ES-I3 (cell line): ENCODE measurements at regions not wholly inside any gene's neighbourhood (a gene's known extent, or its start where the extent isn't known, plus 50 kb on each side); places are given as distances from the start of the nearest gene placed in this dataset.
"Not testable (repeated sequence)": the region's sequence is repeated elsewhere in the genome, so short reads cannot be mapped to it uniquely, and the experiment has no call there.

ENCODE experiments used
- H3K36me3 ChIP-seq: 2 replicates; pipeline ENCODE4 v1.6.1; 2013; ENCODE audit warnings: mild to moderate bottlenecking, low read length, control low read depth, moderate library complexity; ENCODE audit not compliant: insufficient read depth
- H3K4me1 ChIP-seq: 2 replicates; pipeline ENCODE4 v1.6.1; 2013; ENCODE audit warnings: mild to moderate bottlenecking, control low read depth, low read length; ENCODE audit not compliant: insufficient read depth
- H3K9ac ChIP-seq: 2 replicates; pipeline ENCODE4 v1.6.1; 2013; ENCODE audit warnings: low read depth, mild to moderate bottlenecking, low read length, moderate library complexity
- H3K9me3 ChIP-seq: 2 replicates; pipeline ENCODE4 v1.6.1; 2013; ENCODE audit warnings: mild to moderate bottlenecking, low read length, moderate library complexity; ENCODE audit not compliant: control insufficient read depth, insufficient read depth

DNA sequence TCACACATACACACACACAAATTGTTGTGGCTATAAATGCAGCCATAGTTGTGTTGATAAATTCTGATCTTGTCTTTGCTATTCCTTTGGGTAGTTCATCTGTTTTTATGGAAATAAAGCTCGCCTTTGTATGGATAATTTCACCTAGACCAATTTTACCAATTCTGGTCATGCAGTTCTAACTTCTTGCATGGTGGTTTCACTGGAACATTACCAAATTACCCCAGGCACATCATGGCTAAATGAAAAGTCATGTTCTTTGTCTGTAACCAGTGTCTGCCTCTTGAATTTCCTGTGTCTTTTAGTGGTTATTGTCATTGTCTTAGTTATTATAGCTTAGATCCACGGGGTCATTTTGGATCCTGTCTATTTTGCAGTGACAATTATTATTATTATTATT lies 50.3 kb upstream of the TMC1 start:
- Histone ChIP-seq H3K4me1 (peaks cover 4% of the 10 kb centered on the region; the same call in 1 of the 2 replicates), H3K9ac (no peak overlapping the region), H3K36me3 (no peaks in the 10 kb centered on the region), H3K9me3 (no peaks in the 10 kb centered on the region)

DNA sequence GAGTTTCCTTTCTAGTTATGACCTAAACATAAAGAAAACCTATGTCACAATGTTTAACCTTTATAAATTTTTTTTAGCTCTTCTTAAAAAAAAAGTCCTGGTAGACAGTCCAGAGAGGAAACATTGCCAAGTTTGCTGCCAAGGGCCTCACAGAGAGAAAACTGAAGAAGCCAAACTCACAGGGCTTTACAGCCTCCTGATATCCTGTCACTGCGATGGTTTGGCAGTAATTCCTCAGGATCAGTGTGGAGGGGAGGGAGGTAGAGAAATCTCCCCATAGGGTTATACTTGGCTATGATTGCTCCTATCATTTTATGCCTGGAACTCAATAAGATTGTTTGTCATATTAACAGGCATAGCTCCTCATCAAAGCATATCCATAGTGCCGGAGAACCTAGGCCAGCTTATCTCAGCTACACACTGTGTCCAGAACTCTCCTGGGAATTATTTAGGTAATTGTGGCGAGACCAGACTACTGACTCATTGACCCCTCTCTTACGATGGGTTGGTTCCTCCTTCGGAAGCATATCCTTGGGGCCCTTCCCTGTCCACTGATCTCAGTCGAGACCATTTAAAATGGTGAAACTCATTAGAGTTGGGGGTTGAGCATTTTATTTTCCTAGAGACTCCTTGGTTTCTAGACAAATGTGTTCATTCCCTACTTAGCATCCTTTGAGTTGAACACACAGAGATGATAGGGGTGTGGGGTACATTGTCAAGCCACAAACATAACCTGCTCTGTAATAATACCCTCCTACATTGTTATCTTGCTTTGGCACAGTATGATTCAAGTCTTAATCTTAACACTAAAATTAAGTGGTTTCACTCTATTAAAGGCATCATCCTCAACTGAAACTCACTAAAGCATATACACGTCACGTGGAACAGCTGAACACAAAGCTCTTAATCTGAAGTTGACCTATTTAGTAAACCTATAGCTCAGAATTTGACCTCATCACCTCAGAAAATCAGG lies 53.4 kb upstream of the TMC1 start:
- Histone ChIP-seq H3K4me1 (peaks cover 4% of the 10 kb centered on the region; the same call in 1 of the 2 replicates), H3K36me3 (no peaks in the 10 kb centered on the region), H3K9me3 (no peaks in the 10 kb centered on the region), H3K9ac (no peak overlapping the region)

DNA sequence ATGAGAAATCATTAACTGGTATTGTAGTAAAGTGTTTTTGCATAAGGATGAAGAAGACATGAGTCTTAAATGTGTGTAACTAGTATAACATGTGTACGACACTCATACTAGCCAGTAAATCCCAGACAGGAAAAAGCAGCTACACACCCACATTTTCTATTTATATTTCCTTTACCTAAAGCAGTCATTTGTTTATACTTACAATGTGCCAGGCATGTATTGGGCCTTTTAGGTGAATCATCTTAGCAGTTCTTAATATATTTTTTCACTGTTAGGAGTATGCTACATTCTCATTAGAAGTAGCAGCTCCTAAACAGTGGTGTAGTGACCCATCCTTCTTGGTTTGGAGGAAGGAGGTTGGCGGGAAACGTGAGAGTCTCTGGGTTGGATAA lies 55.8 kb upstream of the TMC1 start:
- Histone ChIP-seq H3K9ac (no peak overlapping the region), H3K36me3 (no peaks in the 10 kb centered on the region)

DNA sequence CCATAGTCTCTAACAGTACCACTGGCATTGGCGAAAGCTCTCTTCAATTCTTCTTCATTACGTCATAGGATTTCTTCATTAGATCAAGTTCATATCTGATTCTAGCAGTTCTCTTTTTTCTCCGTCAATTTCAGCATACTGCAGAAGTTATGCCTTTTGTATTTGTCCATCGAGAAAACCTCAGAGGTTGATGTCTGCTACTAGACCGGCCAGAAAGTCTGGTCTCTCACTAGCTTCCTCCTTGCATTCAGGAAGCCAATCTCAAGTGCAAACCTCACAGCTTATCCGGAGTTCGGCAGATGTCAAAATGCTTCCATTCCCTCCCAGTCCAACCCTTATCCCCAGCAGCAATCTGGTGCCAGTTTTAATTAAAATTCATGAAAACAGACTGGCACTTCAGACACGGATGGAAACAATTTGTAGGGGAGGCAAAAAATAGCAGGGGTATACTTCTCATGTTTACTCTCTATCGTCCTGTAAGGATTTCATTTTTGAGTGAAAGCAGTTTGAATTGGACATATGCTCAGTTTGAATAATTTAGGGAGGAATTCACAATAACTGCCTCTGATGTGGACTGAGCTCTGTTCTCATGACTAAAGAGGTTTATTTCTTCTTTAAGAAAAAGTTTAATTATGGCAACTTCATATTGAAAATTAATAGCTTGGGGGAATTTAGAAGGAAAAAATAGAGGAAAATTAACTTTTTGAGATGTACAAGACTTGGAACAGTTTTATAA lies 56.4 kb upstream of the TMC1 start:
- H3K4me1 ChIP-seq = no peaks in the 10 kb centered on the region
- H3K9ac ChIP-seq = no peak overlapping the region
- H3K9me3 ChIP-seq = no peaks in the 10 kb centered on the region
- no peaks in the 10 kb centered on the region for H3K36me3 ChIP-seq

More for the DNA sequence above, 55.8 kb upstream of the TMC1 start:
- no peaks in the 10 kb centered on the region for H3K9me3 ChIP-seq
- no peaks in the 10 kb centered on the region for H3K4me1 ChIP-seq

DNA sequence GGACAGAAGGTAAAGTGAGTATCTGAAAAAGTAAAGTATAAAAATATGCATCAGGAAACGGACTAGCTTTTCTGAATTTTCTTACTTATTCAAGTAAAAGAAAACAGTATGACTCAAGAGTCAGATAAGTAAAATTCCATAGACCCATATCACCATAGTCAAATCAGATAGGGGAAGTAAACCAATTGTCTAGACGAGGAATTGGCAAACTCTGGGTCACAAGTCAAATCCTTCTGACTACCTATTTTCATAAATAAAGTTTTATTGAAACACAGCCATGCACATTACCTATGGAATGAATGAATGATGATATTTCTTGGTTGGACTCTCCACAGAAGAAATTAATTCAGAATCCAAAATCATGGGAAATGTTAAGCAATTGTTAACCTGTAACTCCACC lies 59.1 kb upstream of the TMC1 start:
- peaks cover 7% of the 10 kb centered on the region for H3K4me1 ChIP-seq
- H3K9me3 ChIP-seq = no peaks in the 10 kb centered on the region
- H3K36me3 ChIP-seq = no peaks in the 10 kb centered on the region
- no peak overlapping the region for H3K9ac ChIP-seq

DNA sequence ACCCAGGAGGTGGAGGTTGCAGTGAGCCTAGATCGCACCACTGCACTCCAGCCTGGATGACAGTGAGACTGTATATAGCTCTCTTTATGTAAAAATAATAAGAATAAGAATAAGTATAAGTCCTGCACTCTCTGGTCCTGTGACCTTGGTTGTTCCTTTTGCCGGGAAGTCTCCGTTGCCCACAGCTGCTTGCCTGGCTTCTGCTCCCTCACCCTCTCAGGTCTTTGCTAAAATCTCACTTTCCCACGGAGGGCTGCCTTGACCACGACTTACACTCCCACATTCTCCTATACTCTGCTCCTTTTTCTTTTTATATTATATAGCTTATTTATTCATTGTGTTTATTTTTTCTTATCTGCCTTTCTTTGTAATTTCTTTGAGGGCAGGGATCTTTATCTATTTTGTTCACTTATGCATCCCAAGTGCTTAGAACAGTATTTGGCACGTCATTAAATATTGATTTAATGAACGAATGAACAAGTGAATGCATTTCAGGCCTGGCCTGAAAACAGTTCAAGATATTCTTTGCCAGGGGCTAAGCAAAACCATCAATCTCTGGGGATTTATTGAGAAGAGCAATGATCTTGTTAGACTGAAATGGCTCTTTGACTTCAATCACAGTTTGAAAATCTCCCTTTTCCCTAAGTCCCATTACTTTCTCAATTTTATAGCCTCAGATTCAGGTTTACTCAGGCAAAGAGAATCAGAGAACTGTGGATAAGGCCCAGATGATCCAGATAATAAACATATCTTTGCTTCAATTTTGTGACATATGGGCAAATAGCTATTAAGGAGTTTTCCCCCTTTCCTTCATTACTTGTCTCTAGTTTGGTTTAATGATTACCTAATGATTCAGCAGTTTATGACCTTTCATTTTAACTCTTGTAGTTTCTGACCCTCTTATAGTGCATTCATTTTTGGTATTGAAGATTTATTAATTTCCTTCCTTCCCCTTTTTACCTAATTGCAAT lies 60.8 kb upstream of the TMC1 start:
- H3K4me1 ChIP-seq = peaks cover 11% of the 10 kb centered on the region
- no peak overlapping the region for H3K9ac ChIP-seq
- H3K9me3 ChIP-seq = no peaks in the 10 kb centered on the region
- no peaks in the 10 kb centered on the region for H3K36me3 ChIP-seq

DNA sequence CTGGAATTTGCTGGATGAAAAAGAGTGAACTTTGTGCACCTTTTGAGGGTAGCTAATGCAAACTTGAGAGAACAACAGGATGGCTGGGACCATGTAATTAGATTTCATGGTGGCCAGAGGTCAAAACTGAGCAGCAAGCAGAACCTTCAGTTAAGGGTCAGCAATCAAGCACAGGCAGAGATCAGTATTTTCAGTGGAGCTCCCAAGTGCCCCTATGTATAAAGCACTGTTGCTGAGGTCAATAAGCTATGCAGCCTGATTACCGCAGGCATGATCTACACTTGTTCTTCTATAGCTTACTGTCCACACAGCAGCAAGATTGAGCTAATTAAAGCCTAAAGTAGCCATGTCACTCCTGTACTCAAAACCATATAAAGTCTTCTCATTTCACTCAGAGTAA lies 62.1 kb upstream of the TMC1 start:
- no peak overlapping the region for H3K9ac ChIP-seq

DNA sequence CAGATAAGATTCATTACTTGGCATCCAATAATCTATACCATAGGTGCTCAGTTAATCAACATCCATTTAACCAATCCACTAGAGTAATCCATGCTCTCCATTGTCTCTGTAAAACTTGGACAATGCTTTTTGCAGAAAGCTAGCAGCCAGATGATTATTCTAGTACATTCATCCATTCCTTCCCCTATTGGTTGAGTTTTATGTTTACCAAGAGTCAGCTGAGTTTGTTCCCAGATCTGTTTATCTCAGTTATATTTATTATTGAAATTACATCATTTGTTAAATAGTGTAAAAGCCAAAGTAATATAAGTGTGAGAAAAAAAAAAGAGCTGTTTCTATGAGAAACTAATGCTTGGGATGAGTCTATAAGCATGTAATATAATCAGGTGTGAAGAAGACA lies 63.3 kb upstream of the TMC1 start:
- Histone ChIP-seq H3K4me1 (peaks cover 30% of the 10 kb centered on the region), H3K9me3 (no peaks in the 10 kb centered on the region), H3K9ac (no peak overlapping the region), H3K36me3 (no peaks in the 10 kb centered on the region)

More for the DNA sequence above, 62.1 kb upstream of the TMC1 start:
- H3K9me3 ChIP-seq = no peaks in the 10 kb centered on the region
- no peaks in the 10 kb centered on the region for H3K36me3 ChIP-seq
- peaks cover 25% of the 10 kb centered on the region for H3K4me1 ChIP-seq

DNA sequence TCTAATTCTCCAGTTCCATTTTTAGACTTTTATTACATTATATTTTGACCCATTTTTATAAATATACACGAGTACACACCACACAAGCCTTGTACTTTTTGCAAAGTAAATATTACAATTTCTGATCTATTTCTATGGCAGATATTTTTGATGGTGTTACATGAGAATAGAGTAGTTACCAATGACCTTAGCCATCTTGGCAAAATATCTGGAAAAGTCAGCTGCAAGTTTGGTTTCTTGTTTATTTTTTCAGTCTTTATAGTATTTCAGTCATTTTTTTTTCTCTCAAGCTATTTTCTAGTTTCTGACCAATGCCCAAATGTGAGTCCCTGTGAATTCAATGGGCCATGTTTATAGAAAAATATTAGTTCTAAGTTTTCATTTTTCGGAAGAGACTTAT lies 64.0 kb upstream of the TMC1 start:
- Histone ChIP-seq H3K9ac (no peak overlapping the region), H3K36me3 (no peaks in the 10 kb centered on the region), H3K9me3 (no peaks in the 10 kb centered on the region), H3K4me1 (peaks cover 30% of the 10 kb centered on the region)

DNA sequence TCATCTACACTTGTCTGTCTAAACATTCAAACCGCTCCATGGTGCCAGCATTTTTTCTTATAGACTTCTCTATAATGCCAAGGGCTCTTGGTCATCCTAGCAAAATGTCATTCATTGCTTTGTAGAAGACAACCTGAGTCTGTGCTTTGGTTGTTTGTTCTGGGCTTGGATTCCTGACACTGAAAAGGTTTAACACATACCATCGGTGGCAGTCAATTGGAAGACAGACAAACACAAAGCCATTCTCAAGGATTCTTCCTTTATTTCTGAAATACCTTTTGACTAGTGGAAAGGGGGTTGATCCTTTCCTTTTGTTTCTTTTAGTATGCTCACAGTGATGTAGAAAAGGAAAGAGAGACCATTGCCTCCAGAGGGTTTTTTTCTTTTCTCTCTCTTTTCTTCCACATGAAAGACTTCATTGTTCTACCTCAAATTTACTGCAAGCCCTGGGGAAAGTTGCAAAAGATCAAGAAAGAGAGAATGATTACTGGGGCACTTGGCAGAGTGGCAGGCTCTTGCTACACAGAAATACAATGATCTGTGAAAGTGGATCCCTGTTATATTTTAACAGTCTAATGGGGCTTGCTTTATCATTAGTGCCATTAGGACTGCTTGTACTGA lies 66.4 kb upstream of the TMC1 start:
- H3K4me1 ChIP-seq = peaks cover 30% of the 10 kb centered on the region
- H3K36me3 ChIP-seq = no peaks in the 10 kb centered on the region
- H3K9me3 ChIP-seq = no peaks in the 10 kb centered on the region
- H3K9ac ChIP-seq = peak overlapping the region; percentile 21

DNA sequence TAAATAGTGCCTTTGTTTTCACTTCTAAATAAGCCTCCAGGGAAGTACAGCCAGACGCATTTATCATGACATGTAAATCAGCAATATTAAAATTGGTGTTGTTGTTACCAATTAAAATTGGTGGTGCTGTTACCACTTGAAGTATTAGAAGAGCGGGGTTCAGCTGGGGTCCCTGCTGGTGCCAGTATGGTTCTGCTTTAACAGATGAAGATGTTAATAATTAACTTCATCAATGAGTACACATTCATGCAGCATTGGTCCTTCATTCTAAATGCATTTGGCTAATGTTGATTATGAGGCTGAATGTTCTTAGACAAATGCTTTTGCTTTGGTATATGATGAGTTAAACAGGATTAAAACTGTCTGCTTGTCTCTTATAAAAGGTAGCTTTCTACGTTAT lies 67.6 kb upstream of the TMC1 start:
- Histone ChIP-seq H3K9ac (no peak overlapping the region), H3K9me3 (no peaks in the 10 kb centered on the region), H3K36me3 (no peaks in the 10 kb centered on the region), H3K4me1 (peaks cover 23% of the 10 kb centered on the region)

DNA sequence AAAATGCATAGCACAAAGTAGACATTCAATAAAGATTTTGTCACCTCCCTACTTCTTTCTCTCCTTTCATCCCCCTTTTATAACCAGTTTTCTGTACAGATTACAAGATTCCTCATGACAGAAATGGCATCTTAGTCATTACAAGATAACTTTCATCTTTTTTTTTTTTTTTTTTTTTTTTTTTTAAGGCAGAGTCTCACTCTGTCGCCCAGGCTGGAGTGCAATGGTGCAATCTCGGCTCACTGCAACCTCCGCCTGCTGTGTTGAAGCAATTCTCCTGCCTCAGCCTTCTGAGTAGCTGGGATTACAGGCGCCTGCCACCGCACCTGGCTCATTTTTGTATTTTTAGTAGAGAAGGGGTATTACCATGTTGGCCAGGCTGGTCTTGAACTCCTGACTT lies 75.2 kb upstream of the TMC1 start:
- H3K4me1 ChIP-seq = peaks cover 17% of the 10 kb centered on the region
- not testable (repeated sequence) for H3K9ac ChIP-seq, H3K36me3 ChIP-seq, H3K9me3 ChIP-seq

DNA sequence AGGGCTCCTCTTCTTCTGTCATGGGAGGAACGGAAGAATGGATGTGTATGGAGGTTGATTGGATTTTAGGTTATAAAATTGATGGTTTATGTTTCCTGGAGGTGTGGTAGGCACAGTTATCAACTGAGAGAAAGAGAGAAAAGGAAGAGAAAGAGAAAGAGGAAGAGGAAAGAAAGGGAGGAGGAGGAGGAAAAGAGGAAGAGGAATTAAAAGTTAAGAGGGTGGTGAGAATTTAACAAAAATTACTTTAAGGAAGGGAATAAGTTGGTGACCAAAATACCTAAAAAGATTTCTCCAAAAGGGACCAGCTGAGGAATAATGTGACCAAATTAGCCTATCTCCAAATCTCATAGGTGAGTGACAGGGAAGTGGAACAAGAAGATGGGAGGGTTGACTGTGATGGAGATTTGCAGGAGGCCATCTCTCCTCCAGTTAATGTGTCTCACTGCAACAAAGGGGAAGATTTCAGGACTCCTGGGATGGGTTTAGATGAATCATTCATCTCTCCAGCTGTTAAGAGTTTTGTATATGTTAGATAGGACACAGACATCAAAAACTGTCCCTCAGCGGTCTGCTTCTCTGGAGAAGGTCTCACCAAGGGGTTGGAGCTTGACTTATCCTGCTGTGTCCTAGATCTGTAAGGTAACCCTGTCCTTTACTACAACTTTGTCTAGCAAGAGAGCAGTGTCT lies 76.0 kb upstream of the TMC1 start:
- H3K4me1 ChIP-seq = peaks cover 23% of the 10 kb centered on the region
- H3K36me3 ChIP-seq = no peaks in the 10 kb centered on the region
- H3K9me3 ChIP-seq = no peaks in the 10 kb centered on the region
- no peak overlapping the region for H3K9ac ChIP-seq
